Activated CD8-positive, alpha-beta memory T cell treated with anti-CD3 and anti-CD28 coated beads, Interleukin-2, amount 50 U/mL, for 24 hours (primary cell): ENCODE measurements at regions not wholly inside any gene's neighbourhood (a gene's known extent, or its start where the extent isn't known, plus 50 kb on each side); places are given as distances from the start of the nearest gene placed in this dataset.

Experiments used
- DNase-seq: peaks from one replicate; pipeline ENCODE4 v3.0.0-alpha.2; 2020; ENCODE audit errors: extremely low read depth

- DNase-seq = no peak
Observed at GRCh38 chr5:136811086-136811485, 445.7 kb upstream of the TRPC7 start.

GRCh38 chr5:136810261-136810801 lies 445.0 kb upstream of the TRPC7 start:
- no peak for DNase-seq

- no peak for DNase-seq
Observed at GRCh38 chr5:136809382-136809781, 444.0 kb upstream of the TRPC7 start.

- DNase-seq = no peak
Observed at GRCh38 chr5:136808756-136809155, 443.4 kb upstream of the TRPC7 start.

GRCh38 chr5:136805466-136805865 lies 440.1 kb upstream of the TRPC7 start:
- DNase-seq = no peak

GRCh38 chr5:136802383-136802782 lies 437.0 kb upstream of the TRPC7 start:
- DNase-seq = no peak

GRCh38 chr5:136799806-136800372 lies 434.5 kb upstream of the TRPC7 start:
- no peak for DNase-seq

- no peak for DNase-seq
Observed at GRCh38 chr5:136793300-136793699, 428.0 kb upstream of the TRPC7 start.

GRCh38 chr5:136781464-136781863 lies 416.1 kb upstream of the TRPC7 start:
- DNase-seq = no peak

GRCh38 chr5:136780518-136780917 lies 415.2 kb upstream of the TRPC7 start:
- no peak for DNase-seq

GRCh38 chr5:136776022-136776927 lies 410.9 kb upstream of the TRPC7 start:
- no peak for DNase-seq

GRCh38 chr5:136772491-136772890 lies 407.1 kb upstream of the TRPC7 start:
- no peak for DNase-seq

GRCh38 chr5:136769900-136770684 lies 404.7 kb upstream of the TRPC7 start:
- DNase-seq = no peak

- no peak for DNase-seq
Observed at GRCh38 chr5:136769093-136769492, 403.7 kb upstream of the TRPC7 start.

GRCh38 chr5:136768457-136768856 lies 403.1 kb upstream of the TRPC7 start:
- DNase-seq = no peak

- no peak for DNase-seq
Observed at GRCh38 chr5:136766456-136766855, 401.1 kb upstream of the TRPC7 start.

GRCh38 chr5:136764601-136765000 lies 399.3 kb upstream of the TRPC7 start:
- no peak for DNase-seq

- no peak for DNase-seq
Observed at GRCh38 chr5:136763548-136763947, 398.2 kb upstream of the TRPC7 start.

- no peak for DNase-seq
Observed at GRCh38 chr5:136754216-136754615, 388.9 kb upstream of the TRPC7 start.

- DNase-seq = no peak
Observed at GRCh38 chr5:136750224-136750862, 385.0 kb upstream of the TRPC7 start.

GRCh38 chr5:136749016-136749415 lies 383.7 kb upstream of the TRPC7 start:
- DNase-seq = no peak

- no peak for DNase-seq
Observed at GRCh38 chr5:136743052-136743451, 377.7 kb upstream of the TRPC7 start.
